ENCODE measurements at regions not wholly inside any gene's neighbourhood (a gene's known extent, or its start where the extent isn't known, plus 50 kb on each side); places are given as distances from the start of the nearest gene placed in this dataset.

- 64 to 76% (median 71%) methylated on average over 5 of the region's 5 CpGs for WGBS, 5 donors
- Histone ChIP-seq H3K36me3 (no peaks in the 10 kb centered on the region), H3K9me3 (peaks cover 0 to 5% (median 0%) of the 10 kb centered on the region in 8 donors), H3K4me1 (no peaks in the 10 kb centered on the region), H3K4me3 (no peak overlapping the region), H3K27me3 (replicated peaks in 1 of 7) (no peaks in the 10 kb centered on the region), H3K27ac (no peak overlapping the region)
- intact Hi-C loops (cut with DNase I; ENCODE audit: low total_unique reads): no loop called here
- TF ChIP-seq POLR2AphosphoS5 (IDR thresholded peaks at IDR 0.05): no peak
- no peak for TF ChIP-seq CTCF (IDR thresholded peaks at IDR 0.05 in 8 of 11, conservative IDR thresholded peaks at IDR 0.05 in 3 of 11)
- no peak for TF ChIP-seq POLR2A (IDR thresholded peaks at IDR 0.05)
- no peak for DNase-seq
Observed at GRCh38 chr16:59324462-59324861, 590.3 kb upstream of the GOT2 start.

- TF ChIP-seq POLR2AphosphoS5 (IDR thresholded peaks at IDR 0.05) (no peak), CTCF (IDR thresholded peaks at IDR 0.05 in 8 of 11, conservative IDR thresholded peaks at IDR 0.05 in 3 of 11) (no peak), POLR2A (IDR thresholded peaks at IDR 0.05) (no peak)
- Histone ChIP-seq H3K27ac (no peak overlapping the region), H3K36me3 (no peaks in the 10 kb centered on the region), H3K4me1 (no peaks in the 10 kb centered on the region), H3K27me3 (replicated peaks in 1 of 7) (no peaks in the 10 kb centered on the region), H3K4me3 (no peak overlapping the region), H3K9me3 (no peaks in the 10 kb centered on the region)
- intact Hi-C loops (cut with DNase I; ENCODE audit: low total_unique reads): no loop called here
- no peak for DNase-seq
- WGBS, 5 donors: 83 to 100% (median 91%) methylated on average over 1 of the region's 1 CpG
Observed at GRCh38 chr16:59320657-59321056, 586.5 kb upstream of the GOT2 start.

GRCh38 chr16:59319871-59320270, 585.8 kb upstream of the GOT2 start:
- 79 to 92% (median 87%) methylated on average over 3 of the region's 3 CpGs for WGBS, 5 donors
- intact Hi-C loops (cut with DNase I; ENCODE audit: low total_unique reads): no loop called here
- no peak overlapping the region for H3K4me3 ChIP-seq
- DNase-seq: no peak
- TF ChIP-seq POLR2AphosphoS5 (IDR thresholded peaks at IDR 0.05) (no peak), CTCF (IDR thresholded peaks at IDR 0.05 in 8 of 11, conservative IDR thresholded peaks at IDR 0.05 in 3 of 11) (no peak), POLR2A (IDR thresholded peaks at IDR 0.05) (no peak)
- no peaks in the 10 kb centered on the region for H3K36me3 ChIP-seq
- H3K27ac ChIP-seq: no peak overlapping the region
- H3K27me3 ChIP-seq (replicated peaks in 1 of 7): no peaks in the 10 kb centered on the region
- no peaks in the 10 kb centered on the region for H3K9me3 ChIP-seq
- H3K4me1 ChIP-seq: no peaks in the 10 kb centered on the region

GRCh38 chr16:59305850-59306249, 571.7 kb upstream of the GOT2 start:
- Histone ChIP-seq H3K9me3 (no peaks in the 10 kb centered on the region), H3K36me3 (no peaks in the 10 kb centered on the region), H3K4me1 (no peaks in the 10 kb centered on the region), H3K27me3 (replicated peaks in 1 of 7) (no peaks in the 10 kb centered on the region), H3K4me3 (no peak overlapping the region), H3K27ac (no peak overlapping the region)
- DNase-seq: no peak
- TF ChIP-seq POLR2A (IDR thresholded peaks at IDR 0.05) (no peak), POLR2AphosphoS5 (IDR thresholded peaks at IDR 0.05) (no peak), CTCF (IDR thresholded peaks at IDR 0.05 in 8 of 11, conservative IDR thresholded peaks at IDR 0.05 in 3 of 11) (no peak)
- intact Hi-C loops (cut with DNase I; ENCODE audit: low total_unique reads): no loop called here
- 81 to 89% (median 84%) methylated on average over 4 of the region's 4 CpGs for WGBS, 5 donors
